ENCODE measurements at regions not wholly inside any gene's neighbourhood (a gene's known extent, or its start where the extent isn't known, plus 50 kb on each side); places are given as distances from the start of the nearest gene placed in this dataset.

DNA sequence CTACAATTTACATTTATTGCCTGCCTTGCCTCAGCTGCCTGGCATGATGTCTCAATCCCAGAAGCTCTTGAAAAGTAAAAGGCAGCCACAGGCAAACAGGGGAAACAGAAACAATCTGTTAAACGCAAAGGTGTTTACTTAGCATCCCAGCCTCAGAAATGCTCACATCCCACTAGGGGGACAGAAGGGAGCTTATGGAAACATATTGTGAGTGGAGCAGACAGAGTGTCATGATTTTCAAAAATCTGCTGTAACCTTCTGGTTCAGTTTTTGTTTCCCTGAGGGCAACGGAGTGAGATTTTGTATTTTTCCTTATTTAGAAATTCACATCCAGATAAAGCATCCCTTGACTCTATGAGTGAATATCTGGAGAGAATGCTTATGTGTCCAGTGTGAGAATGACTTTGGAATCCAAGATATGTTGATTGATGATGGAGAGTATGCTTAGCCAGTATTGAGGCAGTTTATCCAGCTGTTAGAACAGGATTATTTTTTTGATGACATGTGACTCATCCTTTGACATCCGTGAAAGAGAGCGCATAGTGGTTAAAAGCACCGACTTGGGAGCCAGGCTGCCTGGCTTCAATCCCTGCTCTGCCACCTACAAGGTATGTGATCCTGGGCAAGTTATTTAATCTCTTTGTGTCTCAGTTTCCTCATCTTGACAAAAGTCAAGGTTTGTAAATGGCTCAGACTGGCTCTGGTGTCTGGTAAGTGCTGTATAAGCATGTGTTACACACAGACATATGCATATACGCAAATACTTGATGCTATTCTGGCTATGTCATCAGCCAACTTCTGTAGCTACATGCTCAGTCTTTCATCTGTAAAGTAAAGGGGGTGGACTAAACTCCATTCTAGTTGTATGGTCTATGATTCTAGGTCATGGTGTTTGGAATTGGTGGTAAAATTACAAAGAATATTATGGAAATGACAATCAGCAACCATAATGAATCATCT, 381.2 kb downstream of the RAPGEF2 start:
- no peak for TF ChIP-seq TBL1XR1 (IDR thresholded peaks at IDR 0.05; ENCODE audit: low read depth, low read length)
- TF ChIP-seq, protein P1, sequence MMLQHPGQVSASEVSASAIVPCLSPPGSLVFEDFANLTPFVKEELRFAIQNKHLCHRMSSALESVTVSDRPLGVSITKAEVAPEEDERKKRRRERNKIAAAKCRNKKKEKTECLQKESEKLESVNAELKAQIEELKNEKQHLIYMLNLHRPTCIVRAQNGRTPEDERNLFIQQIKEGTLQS (IDR thresholded peaks at IDR 0.05; ENCODE audit: borderline replicate concordance, extremely low read depth, low read depth, low read length), result no peak
- no peak for TF ChIP-seq TAF1 (IDR thresholded peaks at IDR 0.05; ENCODE audit: borderline replicate concordance, low read depth, low read length)
- no peak for TF ChIP-seq EZH2 (IDR thresholded peaks at IDR 0.05; ENCODE audit: borderline replicate concordance, control insufficient read depth, low read depth, low read length)
